Thyroid gland (tissue), 4 donors: ENCODE measurements at regions not wholly inside any gene's neighbourhood (a gene's known extent, or its start where the extent isn't known, plus 50 kb on each side); places are given as distances from the start of the nearest gene placed in this dataset.

ENCODE experiments used
- DNase-seq, 2 donors: peaks; one replicate each; pipeline ENCODE4 v3.0.0-alpha.2; 2019
- H3K27ac ChIP-seq, 3 donors: fragments of 200-600 bp; sonication (generic); 1 replicate in 2 of 3; 2 replicates in 1 of 3; pipeline ENCODE4 v1.5.1; 2016 to 2019; ENCODE audit warnings: mild to moderate bottlenecking in 1 of 3, moderate library complexity in 1 of 3
- H3K27me3 ChIP-seq: fragments of 200-600 bp; sonication (generic); one replicate; pipeline ENCODE4 v1.5.1; 2019
- H3K36me3 ChIP-seq, 2 donors: fragments of 200-600 bp; sonication (generic); one replicate each; pipeline ENCODE4 v1.5.1; 2016 to 2019
- H3K4me1 ChIP-seq, 2 donors: fragments of 200-600 bp; sonication (generic); one replicate each; pipeline ENCODE4 v1.5.1; 2017 to 2019
- H3K4me3 ChIP-seq, 3 donors: fragments of 200-600 bp; sonication (generic); replicated peaks in 1 of 3; 1 replicate in 2 of 3; 2 replicates in 1 of 3; pipeline ENCODE4 v1.5.1; 2016; ENCODE audit warnings: mild to moderate bottlenecking in 1 of 3
- H3K9me3 ChIP-seq: fragments of 200-600 bp; sonication (generic); one replicate; pipeline ENCODE4 v1.5.1; 2017
- CTCF ChIP-seq, 6 experiments: fragments of 200-600 bp in 3 of 6; fragments of 450-650 bp in 3 of 6; sonication (generic) in 3 of 6; IDR thresholded peaks; one replicate each; pipeline ENCODE4 v1.5.1; 2016 to 2019; ENCODE audit warnings: antibody characterized with exemption in 6 of 6, mild to moderate bottlenecking in 2 of 6, inconsistent platforms in 1 of 6, moderate library complexity in 1 of 6
- POLR2A ChIP-seq, 2 donors: fragments of 450-650 bp; IDR thresholded peaks; one replicate each; pipeline ENCODE4 v1.6.1; 2017; ENCODE audit warnings: antibody characterized with exemption in 2 of 2, mild to moderate bottlenecking in 2 of 2, moderate library complexity in 1 of 2
- WGBS, 2 donors: methylation state at CpG; one replicate each; pipeline ENCODE4 v1.1.5; 2017; 5-methylcytosine and 5-hydroxymethylcytosine counted together
- intact Hi-C: fragments of 100-400 bp; cut with DNase I; formaldehyde crosslinking; loops from one replicate; pipeline ENCODE4 v1.15.1; 2023

- intact Hi-C loops: no loop called here
- Histone ChIP-seq H3K4me3 (no peak overlapping the region), H3K4me1 (no peaks in the 10 kb centered on the region), H3K27me3 (no peaks in the 10 kb centered on the region), H3K36me3 (no peaks in the 10 kb centered on the region), H3K27ac (no peak overlapping the region), H3K9me3 (no peaks in the 10 kb centered on the region)
- 89% methylated on average over 9 of the region's 9 CpGs for WGBS, 2 donors
- TF ChIP-seq POLR2A (IDR thresholded peaks at IDR 0.05): no peak
- no peak for TF ChIP-seq CTCF (IDR thresholded peaks at IDR 0.05)
- no peak for DNase-seq
Observed at GRCh38 chr15:47961401-47962090, 159.2 kb upstream of the SLC24A5 start.

- Histone ChIP-seq H3K27me3 (no peaks in the 10 kb centered on the region), H3K36me3 (no peaks in the 10 kb centered on the region), H3K4me3 (no peak overlapping the region), H3K9me3 (no peaks in the 10 kb centered on the region), H3K4me1 (no peaks in the 10 kb centered on the region), H3K27ac (no peak overlapping the region)
- WGBS, 2 donors: 69 to 78% methylated on average over 4 of the region's 4 CpGs
- intact Hi-C loops: no loop called here
- TF ChIP-seq POLR2A (IDR thresholded peaks at IDR 0.05) (no peak), CTCF (IDR thresholded peaks at IDR 0.05) (no peak)
- peak; percentile 6 to 19 for DNase-seq
Observed at GRCh38 chr15:47963265-47963664, 157.5 kb upstream of the SLC24A5 start.

GRCh38 chr15:47964229-47964628 is 156.6 kb upstream of the SLC24A5 start:
- no peak for DNase-seq
- Histone ChIP-seq H3K9me3 (no peaks in the 10 kb centered on the region), H3K4me3 (no peak overlapping the region), H3K27ac (no peak overlapping the region), H3K4me1 (no peaks in the 10 kb centered on the region), H3K27me3 (no peaks in the 10 kb centered on the region), H3K36me3 (no peaks in the 10 kb centered on the region)
- TF ChIP-seq POLR2A (IDR thresholded peaks at IDR 0.05) (no peak), CTCF (IDR thresholded peaks at IDR 0.05) (no peak)
- intact Hi-C loops: no loop called here
- 84 to 88% methylated on average over 2 of the region's 2 CpGs for WGBS, 2 donors

- no peaks in the 10 kb centered on the region for H3K27me3 ChIP-seq
- no peaks in the 10 kb centered on the region for H3K4me1 ChIP-seq
- TF ChIP-seq CTCF (IDR thresholded peaks at IDR 0.05) (no peak), POLR2A (IDR thresholded peaks at IDR 0.05) (no peak)
- no peaks in the 10 kb centered on the region for H3K36me3 ChIP-seq
- WGBS, 2 donors: 84% methylated on average over 4 of the region's 4 CpGs
- no peak overlapping the region for H3K27ac ChIP-seq
- DNase-seq: no peak
- H3K4me3 ChIP-seq: no peak overlapping the region
- H3K9me3 ChIP-seq: no peaks in the 10 kb centered on the region
- intact Hi-C loops: no loop called here
Observed at GRCh38 chr15:47965297-47965696, 155.5 kb upstream of the SLC24A5 start.

- Histone ChIP-seq H3K9me3 (no peaks in the 10 kb centered on the region), H3K4me3 (no peak overlapping the region), H3K36me3 (no peaks in the 10 kb centered on the region), H3K4me1 (no peaks in the 10 kb centered on the region), H3K27me3 (no peaks in the 10 kb centered on the region), H3K27ac (no peak overlapping the region)
- 100% methylated on average over 1 of the region's 1 CpG for WGBS, 2 donors
- TF ChIP-seq CTCF (IDR thresholded peaks at IDR 0.05) (no peak), POLR2A (IDR thresholded peaks at IDR 0.05) (no peak)
- DNase-seq: no peak
- intact Hi-C loops: no loop called here
Observed at GRCh38 chr15:47968593-47968992, 152.2 kb upstream of the SLC24A5 start.
